Endodermal cell (in vitro differentiated cells): ENCODE measurements at regions not wholly inside any gene's neighbourhood (a gene's known extent, or its start where the extent isn't known, plus 50 kb on each side); places are given as distances from the start of the nearest gene placed in this dataset.

Experiments used
- DNase-seq: peaks from one replicate; pipeline ENCODE4 v3.0.0-alpha.2; 2017
- H3K27ac ChIP-seq: 2 replicates; pipeline ENCODE4 v1.5.1; 2013; ENCODE audit warnings: mild to moderate bottlenecking, low read depth, low read length, moderate library complexity
- H3K27me3 ChIP-seq: 2 replicates; pipeline ENCODE4 v1.6.1; 2013; ENCODE audit warnings: mild to moderate bottlenecking, low read length, moderate library complexity; ENCODE audit not compliant: insufficient read depth, control insufficient read depth, poor library complexity, severe bottlenecking
- H3K36me3 ChIP-seq: 2 replicates; pipeline ENCODE4 v1.7.0; 2013; ENCODE audit warnings: mild to moderate bottlenecking, low read length, moderate library complexity; ENCODE audit not compliant: control insufficient read depth, insufficient read depth
- H3K4me1 ChIP-seq: one replicate; pipeline ENCODE4 v1.7.0; 2013; ENCODE audit warnings: low read length; ENCODE audit not compliant: control insufficient read depth, insufficient read depth
- H3K4me3 ChIP-seq: 2 replicates; pipeline ENCODE4 v1.5.1; 2013; ENCODE audit warnings: mild to moderate bottlenecking, low read length, moderate library complexity
- H3K9ac ChIP-seq: 2 replicates; pipeline ENCODE4 v1.6.1; 2013; ENCODE audit warnings: mild to moderate bottlenecking, low read length, moderate library complexity; ENCODE audit not compliant: poor library complexity, severe bottlenecking; ENCODE audit errors: extremely low read depth
- H3K9me3 ChIP-seq: 2 replicates; pipeline ENCODE4 v1.6.1; 2013; ENCODE audit warnings: mild to moderate bottlenecking, low read length, moderate library complexity; ENCODE audit not compliant: control insufficient read depth
- H3K27ac Mint-ChIP-seq: 2 replicates; pipeline ENCODE4 v1.8.0; 2020; ENCODE audit warnings: mixed read lengths
- H3K27me3 Mint-ChIP-seq: 2 replicates; pipeline ENCODE4 v1.8.0; 2021; ENCODE audit warnings: mild to moderate bottlenecking, mixed read lengths; ENCODE audit not compliant: insufficient read depth
- H3K36me3 Mint-ChIP-seq: 2 replicates; pipeline ENCODE4 v1.8.0; 2020; ENCODE audit warnings: low read depth, mixed read lengths
- H3K4me1 Mint-ChIP-seq: 2 replicates; pipeline ENCODE4 v1.8.0; 2020; ENCODE audit warnings: mixed read lengths
- H3K4me3 Mint-ChIP-seq: 2 replicates; pipeline ENCODE4 v1.8.0; 2020; ENCODE audit warnings: mild to moderate bottlenecking, moderate library complexity, mixed read lengths
- H3K9me3 Mint-ChIP-seq: 2 replicates; pipeline ENCODE4 v1.8.0; 2020; ENCODE audit warnings: mild to moderate bottlenecking, mixed read lengths
- CTCF ChIP-seq: fragments of 200-600 bp; sonication (generic); conservative IDR thresholded peaks from 2 replicates; pipeline ENCODE4 v1.5.0; 2021; ENCODE audit warnings: antibody characterized with exemption, mild to moderate bottlenecking
- WGBS, 2 experiments: methylation state at CpG; one replicate each; pipeline versions ENCODE4 v1.1.5 to v1.1.7; 2013; ENCODE audit warnings: missing lambda C conversion rate in 2 of 2, mixed read lengths in 1 of 2; ENCODE audit not compliant: insufficient coverage in 1 of 2, insufficient read length in 1 of 2; 5-methylcytosine and 5-hydroxymethylcytosine counted together

DNA sequence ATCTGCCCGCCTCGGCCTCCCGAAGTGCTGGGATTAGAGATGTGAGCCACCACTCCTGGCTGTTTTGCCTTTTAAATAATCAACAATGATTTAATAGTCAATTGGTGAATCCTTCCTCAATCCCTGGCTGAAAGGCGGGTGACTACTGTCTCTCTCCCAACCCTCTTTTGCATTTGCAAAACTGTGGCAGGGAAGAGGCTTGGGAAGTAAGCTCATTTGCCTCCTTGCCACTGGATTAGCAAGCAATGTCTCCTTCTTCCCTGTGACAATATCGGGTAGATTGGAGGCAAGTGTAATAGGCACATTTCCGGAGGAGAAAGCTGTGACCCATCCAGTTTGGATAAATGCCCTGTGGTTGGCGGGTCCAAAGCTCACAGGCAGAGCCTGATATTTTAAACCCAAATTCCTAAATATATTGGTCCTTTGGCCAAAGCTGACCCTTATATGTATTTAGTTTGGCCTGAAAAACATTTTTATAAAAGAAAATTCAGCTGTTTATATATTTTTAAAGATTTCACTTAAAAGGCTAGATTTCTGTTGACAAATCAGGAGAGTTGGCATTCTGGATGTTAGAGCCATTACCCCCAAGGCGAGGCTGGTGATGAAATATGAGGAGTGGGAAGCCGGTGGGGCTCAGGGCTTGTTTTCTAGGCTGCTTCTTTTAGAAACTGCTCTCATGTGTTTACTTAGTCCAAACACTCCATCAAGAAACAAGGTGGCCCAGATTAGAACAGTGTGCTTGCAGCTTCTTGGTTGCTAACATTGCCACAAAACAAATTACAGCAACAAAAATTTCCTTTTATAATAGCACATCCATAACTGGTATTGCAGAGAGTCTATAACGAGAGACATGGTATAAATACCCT, 646.9 kb upstream of the TMEM132C start:
- no peaks in the 10 kb centered on the region for H3K36me3 ChIP-seq
- Mint-ChIP-seq H3K9me3 (no peaks in the 10 kb centered on the region), H3K27ac (peak overlapping the region; percentile 9)

DNA sequence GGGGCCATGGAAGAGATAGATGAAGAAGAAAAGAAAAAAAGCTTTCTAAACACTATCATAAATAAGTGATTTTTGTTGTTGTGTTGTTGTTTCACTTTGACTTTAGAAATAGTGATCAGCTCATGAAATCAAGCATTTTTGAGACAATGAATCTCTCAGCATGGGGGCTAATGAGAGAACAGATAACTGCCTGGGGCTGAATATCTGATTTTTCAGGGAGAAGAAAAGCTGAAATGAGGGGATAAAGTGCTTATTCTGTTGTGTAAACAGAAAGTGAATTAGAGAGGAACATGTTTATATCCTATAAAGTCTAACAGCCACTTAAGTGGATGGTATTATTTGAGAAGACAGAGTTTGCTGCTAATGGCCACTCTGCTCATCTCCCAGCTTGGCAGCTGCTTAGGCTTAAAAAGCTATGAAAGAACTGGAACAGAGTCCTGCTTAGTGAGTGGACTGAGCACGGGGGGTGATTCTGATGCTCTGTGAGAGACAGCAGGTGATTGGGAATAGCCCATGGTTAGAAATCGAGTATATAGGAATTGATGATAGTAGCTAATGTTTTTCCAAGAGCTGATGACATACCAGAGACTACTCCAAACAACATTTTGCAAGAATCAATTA, 646.1 kb upstream of the TMEM132C start:
- no peak overlapping the region for H3K9ac ChIP-seq
- Mint-ChIP-seq H3K4me3 (no peak overlapping the region), H3K36me3 (peaks cover 4% of the 10 kb centered on the region), H3K27me3 (no peaks in the 10 kb centered on the region), H3K27ac (no peak overlapping the region), H3K9me3 (no peaks in the 10 kb centered on the region), H3K4me1 (peaks cover 45% of the 10 kb centered on the region)
- H3K4me1 ChIP-seq: peaks cover 5% of the 10 kb centered on the region
- no peak for DNase-seq
- H3K4me3 ChIP-seq: peak overlapping the region; percentile 22
- no peak for TF ChIP-seq CTCF
- no peaks in the 10 kb centered on the region for H3K36me3 ChIP-seq
- H3K27me3 ChIP-seq: no peaks in the 10 kb centered on the region
- WGBS, 2 experiments: 87% methylated on average over 2 of the region's 2 CpGs; no CpG with 5 or more reads in 1 of the 2 experiments
- no peak overlapping the region for H3K27ac ChIP-seq
- H3K9me3 ChIP-seq: peaks cover 14% of the 10 kb centered on the region

More for the DNA sequence above, 646.9 kb upstream of the TMEM132C start:
- no peak for DNase-seq
- WGBS, 2 experiments: 40 to 62% methylated on average over 1 to 9 of the region's 10 CpGs
- H3K4me3 ChIP-seq: peak overlapping the region; percentile 22
- peaks cover 14% of the 10 kb centered on the region for H3K9me3 ChIP-seq
- TF ChIP-seq CTCF: no peak
- Mint-ChIP-seq H3K36me3 (peaks cover 4% of the 10 kb centered on the region), H3K4me1 (peaks cover 45% of the 10 kb centered on the region), H3K27me3 (no peaks in the 10 kb centered on the region), H3K4me3 (no peak overlapping the region)
- H3K4me1 ChIP-seq: peaks cover 5% of the 10 kb centered on the region
- no peak overlapping the region for H3K9ac ChIP-seq
- H3K27me3 ChIP-seq: no peaks in the 10 kb centered on the region
- H3K27ac ChIP-seq: no peak overlapping the region

- Mint-ChIP-seq H3K27ac (peak overlapping the region; percentile 31), H3K4me3 (no peak overlapping the region), H3K9me3 (no peaks in the 10 kb centered on the region), H3K27me3 (no peaks in the 10 kb centered on the region), H3K4me1 (peaks cover 43% of the 10 kb centered on the region), H3K36me3 (peaks cover 4% of the 10 kb centered on the region)
- DNase-seq: peak; percentile 66
- Histone ChIP-seq H3K27ac (no peak overlapping the region), H3K27me3 (no peaks in the 10 kb centered on the region), H3K9ac (no peak overlapping the region), H3K9me3 (peaks cover 14% of the 10 kb centered on the region), H3K36me3 (no peaks in the 10 kb centered on the region), H3K4me3 (peak overlapping the region; percentile 22), H3K4me1 (peaks cover 5% of the 10 kb centered on the region)
- TF ChIP-seq CTCF: no peak
- WGBS, 2 experiments: 75 to 83% methylated on average over 6 to 9 of the region's 9 CpGs
Observed at GRCh38 chr12:127621366-127621765, 645.6 kb upstream of the TMEM132C start.
